ENCODE measurements at regions not wholly inside any gene's neighbourhood (a gene's known extent, or its start where the extent isn't known, plus 50 kb on each side); places are given as distances from the start of the nearest gene placed in this dataset.
A peak's percentile ranks its signal among the peaks of the same experiment; 100 is the strongest.

DNA sequence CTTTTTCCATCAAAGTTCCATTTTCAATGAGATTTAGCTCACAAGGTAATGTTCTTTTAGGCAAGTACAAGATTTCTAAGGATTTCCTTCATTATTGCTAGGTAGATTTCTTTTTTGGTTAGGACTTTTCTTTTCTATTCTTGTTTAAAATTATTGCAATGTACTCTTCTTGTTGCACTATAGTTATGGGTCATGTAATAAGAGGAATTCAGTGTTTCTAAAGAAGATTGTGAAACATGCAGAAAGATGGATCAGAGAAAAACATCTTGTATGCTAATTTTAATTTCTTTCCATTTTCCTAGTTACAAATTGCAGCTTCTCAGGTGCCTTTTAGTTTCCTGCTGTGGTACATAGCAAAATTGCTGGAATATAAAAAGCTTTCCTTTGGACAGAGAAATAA, 56.1 kb downstream of the BTG1 start:
- DNase-seq, result no peak

DNA sequence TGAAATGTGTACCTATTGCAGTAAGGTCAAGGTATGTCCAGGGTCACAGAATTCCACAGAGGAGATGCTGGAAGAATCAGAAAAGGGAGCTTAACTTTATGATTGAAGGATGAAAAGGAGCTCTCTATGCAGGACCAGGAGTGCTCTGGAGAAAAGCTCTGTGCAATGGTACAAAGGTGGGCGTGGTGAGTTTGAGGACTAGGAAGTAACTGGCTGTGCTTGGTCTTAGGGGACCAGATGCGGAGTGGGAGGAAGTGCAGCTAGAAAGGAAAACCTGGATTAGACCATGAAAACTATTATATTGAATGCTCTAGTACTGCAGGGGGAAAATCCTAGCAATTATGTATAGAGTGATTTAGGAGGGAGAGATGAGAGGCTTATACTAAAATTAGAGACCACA, 56.8 kb downstream of the BTG1 start:
- DNase-seq, result no peak

GRCh38 chr12:92085736-92086040, 60.0 kb downstream of the BTG1 start:
- DNase-seq, result no peak

GRCh38 chr12:92085040-92085735, 60.5 kb downstream of the BTG1 start:
- DNase-seq, result no peak

DNA sequence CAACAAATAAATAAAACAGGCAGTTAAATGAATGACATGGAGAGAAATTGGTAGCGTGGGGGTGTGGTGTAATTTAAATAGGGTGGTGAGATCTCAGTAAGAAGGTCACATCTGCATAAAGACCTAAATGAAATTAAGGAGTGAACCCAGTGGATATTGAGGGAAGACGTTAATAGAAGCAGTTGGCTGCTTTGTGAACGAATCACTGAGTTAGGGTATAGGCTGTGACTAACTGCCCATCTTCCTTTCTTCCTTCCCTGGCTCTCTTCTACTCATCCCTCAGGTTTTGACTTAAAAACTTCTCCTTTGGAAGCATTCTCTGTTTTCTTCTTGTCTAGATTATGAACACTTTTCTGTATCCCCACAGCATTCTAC, 64.7 kb downstream of the BTG1 start:
- DNase-seq, result peak; percentile 32

GRCh38 chr12:92079054-92079385, 66.6 kb downstream of the BTG1 start:
- DNase-seq, result no peak

GRCh38 chr12:92078167-92079053, 67.2 kb downstream of the BTG1 start:
- DNase-seq, result peak; percentile 78

DNA sequence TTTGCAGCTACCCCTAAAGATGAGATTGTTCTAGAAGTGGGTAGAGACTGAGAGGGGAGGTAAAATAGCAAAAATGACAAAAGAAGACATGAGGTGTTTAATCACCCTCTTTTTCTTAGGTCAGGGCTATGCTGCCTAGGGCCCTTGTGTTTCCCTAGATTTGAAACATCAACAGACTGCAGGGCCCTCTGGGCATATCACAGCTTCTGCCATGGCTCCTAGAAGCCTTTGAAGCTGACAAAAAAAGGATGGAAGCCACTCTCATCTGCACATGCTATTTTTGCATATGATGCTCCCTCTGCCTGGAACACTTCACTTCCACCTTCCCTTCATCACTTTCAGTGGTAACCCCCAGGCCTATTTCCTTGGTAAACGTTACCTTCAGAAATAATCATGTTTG, 68.1 kb downstream of the BTG1 start:
- no peak for DNase-seq

DNA sequence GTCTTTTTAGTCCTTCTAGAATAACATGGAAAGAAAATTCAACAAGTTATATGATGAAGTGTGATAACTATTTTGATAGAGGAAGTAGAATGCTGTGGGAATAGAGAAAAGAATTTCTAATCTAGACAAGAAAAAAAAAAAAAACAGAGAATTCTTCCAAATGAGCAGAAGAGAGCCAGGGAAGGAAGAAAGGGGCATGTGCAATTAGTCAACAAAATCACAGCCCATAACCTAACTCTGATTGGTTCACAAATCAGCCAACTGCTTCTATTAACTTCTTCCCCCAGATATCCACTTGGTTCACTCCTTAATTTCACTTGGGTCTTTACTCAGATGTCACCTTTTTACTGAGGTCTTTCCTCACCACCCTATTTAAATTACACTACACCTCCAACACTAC, 69.5 kb downstream of the BTG1 start:
- no peak for DNase-seq

DNA sequence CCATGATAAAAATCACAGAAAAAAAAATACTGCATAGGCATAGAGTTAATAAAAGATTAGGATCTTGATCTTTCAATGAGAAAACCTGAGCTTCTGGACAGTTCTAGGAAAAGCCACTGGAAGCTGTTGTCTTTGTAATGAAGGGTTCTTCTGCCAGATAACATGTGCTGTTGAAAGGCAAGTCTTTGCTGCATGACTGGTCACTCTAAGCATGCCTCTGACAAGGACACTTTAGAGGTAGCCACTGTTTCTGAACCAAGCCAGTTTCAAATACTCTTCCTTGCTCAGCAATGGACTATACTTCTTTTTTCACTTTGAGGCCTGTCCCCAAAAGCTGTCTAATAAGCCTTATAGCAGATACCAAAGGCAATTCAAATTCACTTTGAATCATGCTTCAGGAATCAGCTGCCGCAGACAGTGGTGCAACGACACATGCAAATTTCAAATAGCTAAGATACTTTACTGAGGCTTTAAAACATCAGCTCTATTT, 70.2 kb downstream of the BTG1 start:
- no peak for DNase-seq

DNA sequence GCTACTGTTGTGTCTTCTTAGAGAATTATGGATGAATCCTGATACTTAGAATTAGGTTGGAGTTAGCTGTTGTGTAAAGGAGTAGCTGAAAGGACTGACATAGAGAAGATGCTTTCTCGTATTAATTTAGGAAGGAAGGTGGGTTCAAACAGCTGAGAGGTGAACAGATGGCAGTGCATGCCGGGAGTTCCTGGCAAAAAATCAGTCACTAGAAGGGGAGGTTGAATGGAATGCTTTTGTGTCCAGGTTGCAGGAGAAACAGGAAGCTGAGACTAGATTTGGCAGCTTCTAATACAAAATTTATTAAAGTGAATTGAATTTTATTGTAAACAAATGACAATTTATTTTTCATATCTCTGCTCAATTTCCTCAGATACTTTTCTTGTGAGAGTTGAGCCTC, 70.8 kb downstream of the BTG1 start:
- DNase-seq, result no peak

DNA sequence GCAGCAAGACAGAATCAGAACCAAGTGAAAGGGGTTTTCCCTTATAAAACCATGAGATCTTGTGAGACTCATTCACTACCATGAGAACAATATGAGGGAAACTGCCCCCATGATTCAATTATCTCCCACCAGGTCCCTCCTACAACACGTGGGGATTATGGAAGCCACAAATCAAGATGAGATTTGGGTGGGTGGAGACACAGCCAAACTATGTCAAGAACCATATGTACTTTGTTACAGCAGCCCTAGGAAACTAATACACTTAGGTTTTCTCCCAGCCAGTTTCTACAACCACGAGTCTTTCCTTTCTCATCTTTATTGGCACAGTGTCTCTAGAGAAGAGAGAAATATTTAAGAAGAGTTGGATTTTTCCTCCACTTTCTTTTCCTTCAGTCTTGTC, 72.6 kb downstream of the BTG1 start:
- no peak for DNase-seq

DNA sequence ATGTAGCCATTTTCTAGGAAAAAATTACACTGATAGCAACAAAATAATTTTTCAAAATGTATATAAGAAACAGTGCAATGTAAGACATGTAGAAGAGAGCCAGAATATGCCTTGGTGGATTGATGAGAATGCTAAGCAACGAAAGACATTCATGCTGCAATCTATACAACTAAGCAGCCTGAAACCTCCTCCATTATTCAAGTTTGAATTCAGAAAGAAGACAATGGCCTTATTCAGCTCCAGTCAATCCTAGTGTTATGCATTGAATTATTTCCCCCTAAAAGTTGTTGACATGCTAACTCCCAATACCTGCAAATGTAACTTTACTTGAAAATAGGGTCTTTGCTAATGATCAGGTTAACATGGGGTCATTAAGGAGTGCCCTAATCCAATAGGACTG, 73.5 kb downstream of the BTG1 start:
- no peak for DNase-seq

DNA sequence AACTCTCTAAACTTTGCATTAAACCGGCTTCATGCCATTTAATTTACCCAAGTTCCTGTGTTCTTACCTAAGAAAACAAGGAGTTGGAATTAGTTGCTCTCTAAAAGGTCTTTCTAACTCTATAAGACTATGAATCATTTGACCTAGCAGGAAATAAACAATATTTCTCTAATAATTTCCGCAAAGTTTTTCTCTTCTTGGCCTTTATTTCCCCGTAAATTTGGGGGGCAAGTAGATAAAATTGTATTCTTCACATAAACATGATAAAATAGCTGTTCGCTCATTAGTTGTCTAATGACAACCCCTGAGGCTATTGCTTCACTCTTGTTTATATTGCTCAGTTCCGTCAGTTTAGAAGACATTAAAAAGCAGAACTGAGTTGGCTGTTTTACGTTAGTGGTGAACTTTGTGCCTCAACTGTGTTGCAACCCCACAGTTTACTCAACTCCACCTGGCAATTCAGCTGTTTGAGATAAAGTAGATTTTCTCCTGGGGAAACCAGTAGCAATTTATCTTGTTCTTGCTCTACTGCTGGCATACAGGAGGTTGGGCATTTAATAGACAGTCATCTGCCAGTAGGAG, 74.7 kb downstream of the BTG1 start:
- DNase-seq, result no peak

DNA sequence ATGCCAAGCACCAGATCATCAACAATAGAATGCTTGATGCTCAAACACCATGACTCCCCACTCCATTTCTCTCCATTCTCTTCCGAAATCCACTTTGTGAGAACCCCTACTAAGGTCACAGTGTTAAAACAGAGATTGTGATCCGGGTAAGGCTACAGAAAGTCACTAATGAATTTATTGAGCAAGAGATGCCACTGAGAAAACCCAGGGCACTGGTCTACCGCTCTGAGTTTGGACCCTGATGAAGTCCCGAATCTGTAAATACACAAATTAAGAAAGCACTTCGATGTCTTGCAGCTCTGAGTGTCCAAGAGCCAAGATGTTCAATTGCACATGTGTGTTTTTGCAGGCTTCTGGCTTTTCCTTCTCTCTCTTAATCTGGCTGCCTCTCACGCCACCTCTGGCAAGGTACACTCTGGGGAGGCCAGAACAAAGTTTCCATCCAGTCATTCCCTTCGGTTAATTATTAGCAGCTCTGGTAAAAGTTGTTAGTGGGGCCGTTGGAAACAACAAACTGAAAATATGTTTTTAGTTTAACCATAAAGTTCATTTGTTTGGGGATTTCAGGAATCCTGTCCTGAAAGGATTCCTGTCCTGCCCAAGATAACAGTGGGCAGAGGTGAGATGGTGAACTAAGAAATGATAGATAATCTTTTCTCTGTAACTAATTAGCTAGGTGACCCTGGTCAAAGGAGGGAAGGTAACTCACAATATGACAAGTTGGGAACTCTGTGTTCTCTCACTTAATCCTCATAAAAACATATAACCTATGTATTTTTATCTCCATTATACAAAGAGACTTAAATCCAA, 75.4 kb downstream of the BTG1 start:
- DNase-seq, result no peak

- no peak for DNase-seq
Measured at GRCh38 chr12:92068459-92068858, 77.2 kb downstream of the BTG1 start.

DNA sequence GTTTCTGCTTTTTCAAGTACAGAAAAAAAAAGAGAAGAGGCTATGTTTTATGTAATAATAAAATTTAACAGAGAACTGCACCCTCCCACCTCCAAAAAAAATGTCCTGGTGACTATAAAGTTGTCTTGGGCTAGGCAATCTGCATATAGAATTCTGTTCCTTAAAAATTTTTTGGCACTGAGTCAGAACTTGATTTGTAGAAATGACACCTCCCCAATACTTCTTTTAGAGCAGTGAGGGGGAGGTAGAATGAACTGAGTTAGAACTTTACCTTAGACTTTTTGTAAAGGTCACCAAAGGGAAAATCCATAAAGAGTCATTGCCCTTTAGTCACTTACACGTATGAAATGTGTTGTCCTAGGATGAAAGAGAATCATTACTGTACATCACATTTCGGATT, 80.0 kb downstream of the BTG1 start:
- DNase-seq, result no peak

- DNase-seq, result no peak
Measured at GRCh38 chr12:92065018-92065499, 80.6 kb downstream of the BTG1 start.

DNA sequence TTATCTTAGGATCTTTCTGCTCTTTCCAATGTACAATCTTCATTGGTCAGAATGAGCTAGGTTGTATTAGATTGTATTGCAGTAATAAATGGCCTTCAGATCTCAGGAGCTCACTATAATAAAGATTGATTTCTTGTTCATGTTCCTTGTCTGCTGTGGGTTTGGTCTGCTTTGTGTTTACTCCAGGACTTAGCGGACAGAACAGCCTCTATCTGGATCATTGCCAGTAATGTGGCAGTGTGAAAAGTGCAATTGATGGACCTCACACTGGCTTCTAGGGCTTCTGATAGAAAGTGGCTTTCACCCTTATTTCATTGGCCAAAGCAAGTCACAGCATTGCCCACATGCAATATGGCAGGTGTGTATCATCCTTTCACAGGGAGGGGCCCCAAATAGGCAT, 81.2 kb downstream of the BTG1 start:
- no peak for DNase-seq

DNA sequence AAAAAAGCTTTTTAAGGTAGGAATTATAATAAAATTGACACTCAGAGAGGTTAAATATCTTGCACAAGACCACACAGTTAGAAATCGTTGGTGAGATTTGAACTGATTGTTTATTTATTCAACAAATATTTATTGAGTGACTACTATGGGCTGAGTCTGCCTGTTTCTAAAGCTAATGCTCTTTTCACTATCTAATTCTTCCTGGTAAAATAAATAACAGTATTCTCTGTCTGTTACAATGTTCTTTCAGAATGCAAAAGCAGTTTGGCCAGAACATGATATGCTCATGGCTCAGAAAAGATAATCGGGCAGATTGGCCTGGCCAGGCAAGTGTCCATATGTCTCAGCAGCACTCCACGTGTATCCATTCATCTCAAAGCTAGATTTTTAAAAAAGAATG, 82.0 kb downstream of the BTG1 start:
- no peak for DNase-seq

DNA sequence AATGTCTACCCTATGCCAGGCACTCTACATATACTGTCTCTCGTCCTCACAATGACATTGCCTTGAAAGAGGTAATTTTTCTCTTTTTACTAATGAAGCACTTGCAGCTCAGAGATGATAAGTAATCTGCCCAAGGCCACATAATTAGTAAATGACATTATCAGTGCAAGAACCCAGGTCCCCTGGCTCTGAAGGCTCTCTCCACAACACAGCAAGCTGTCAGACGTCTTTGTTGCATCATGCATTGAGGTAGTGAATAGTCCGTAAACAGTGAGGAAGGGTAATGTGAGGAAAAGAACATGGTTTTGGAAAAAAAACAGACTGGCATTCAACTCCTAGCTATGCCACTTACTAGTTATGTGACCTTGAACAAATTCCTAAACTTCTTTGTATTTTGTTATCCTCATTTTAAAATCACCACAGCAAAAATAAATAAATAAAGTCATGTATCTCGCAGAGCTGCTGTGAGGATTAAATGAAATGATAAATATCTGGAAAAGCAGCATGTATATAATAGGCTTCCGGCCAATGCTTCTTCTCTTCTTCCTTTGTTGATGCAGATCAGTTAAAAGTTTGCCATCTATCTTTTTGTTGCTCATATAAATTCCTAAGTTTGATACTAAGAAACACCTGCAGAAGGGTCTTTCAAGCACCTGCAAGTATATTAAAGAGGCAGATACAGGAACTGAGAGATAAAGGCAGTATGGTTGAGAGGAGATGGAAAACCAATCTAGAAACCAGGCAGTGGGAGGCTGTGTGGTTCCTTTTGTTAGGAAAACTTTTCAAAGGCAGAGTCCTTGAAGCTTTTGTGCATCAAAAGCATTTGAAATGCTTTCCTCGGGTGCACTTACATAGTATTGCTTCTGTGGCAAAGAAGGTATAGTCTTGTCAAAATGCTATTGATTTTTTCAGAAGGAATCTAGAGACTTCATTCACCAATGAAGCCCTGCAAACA, 82.8 kb downstream of the BTG1 start:
- DNase-seq, result no peak

DNA sequence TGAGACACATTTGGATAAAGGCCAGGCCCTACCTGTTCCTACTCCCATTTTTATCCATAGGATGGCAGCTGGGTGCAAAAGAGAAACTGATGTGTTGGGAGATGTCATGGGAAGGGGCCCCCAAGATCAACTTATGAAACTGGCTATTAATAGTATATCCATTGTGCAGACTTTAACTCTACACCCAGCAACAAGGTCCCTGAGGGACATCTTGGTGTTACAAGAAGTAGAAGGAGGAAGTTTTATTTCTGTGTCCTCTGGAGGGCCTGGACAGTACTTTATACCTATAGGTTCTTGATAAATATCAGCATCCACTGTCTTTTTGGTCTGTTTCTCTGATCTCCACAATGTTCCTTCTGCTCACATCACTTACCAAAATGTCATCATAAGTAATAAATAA, 84.6 kb downstream of the BTG1 start:
- no peak for DNase-seq

Measured in NCI-H226 (cell line).